Breast epithelium (tissue), 4 donors: ENCODE measurements at regions not wholly inside any gene's neighbourhood (a gene's known extent, or its start where the extent isn't known, plus 50 kb on each side); places are given as distances from the start of the nearest gene placed in this dataset.

ENCODE experiments used
- DNase-seq, 2 donors: peaks; one replicate each; pipeline ENCODE4 v3.0.0-alpha.2; 2019; ENCODE audit warnings: low spot score in 2 of 2
- H3K27ac ChIP-seq, 2 donors: fragments of 200-600 bp; sonication (generic) in 1 of 2; one replicate each; pipeline ENCODE4 v1.5.1; 2016 to 2019; ENCODE audit warnings: mild to moderate bottlenecking in 1 of 2
- H3K27me3 ChIP-seq, 2 donors: fragments of 200-600 bp; sonication (generic) in 1 of 2; one replicate each; pipeline versions ENCODE4 v1.5.1 to v1.6.0; 2017 to 2019; ENCODE audit warnings: control low read depth in 1 of 2, mild to moderate bottlenecking in 1 of 2
- H3K36me3 ChIP-seq: fragments of 200-600 bp; one replicate; pipeline ENCODE4 v1.5.1; 2019
- H3K4me1 ChIP-seq, 2 donors: fragments of 200-600 bp; sonication (generic); one replicate each; pipeline ENCODE4 v1.5.1; 2016 to 2019; ENCODE audit warnings: control low read depth in 1 of 2
- H3K4me3 ChIP-seq, 3 donors: fragments of 200-600 bp; sonication (generic); 1 replicate in 2 of 3; 2 replicates in 1 of 3; pipeline ENCODE4 v1.5.1; 2016 to 2019; ENCODE audit warnings: mild to moderate bottlenecking in 3 of 3, moderate library complexity in 2 of 3
- H3K9me3 ChIP-seq, 2 donors: fragments of 200-600 bp; sonication (generic) in 1 of 2; one replicate each; pipeline ENCODE4 v1.5.1; 2016 to 2019; ENCODE audit warnings: control low read depth in 1 of 2
- POLR2A ChIP-seq: fragments of 450-650 bp; IDR thresholded peaks from one replicate; pipeline ENCODE4 v1.6.1; 2016; ENCODE audit warnings: antibody characterized with exemption, mild to moderate bottlenecking, moderate library complexity
- POLR2AphosphoS5 ChIP-seq, 3 donors: sonication (generic); formaldehyde crosslinking; IDR thresholded peaks; one replicate each; pipeline ENCODE4 v1.6.1; 2017; ENCODE audit warnings: antibody characterized with exemption in 3 of 3
- intact Hi-C: fragments of 100-400 bp; cut with DNase I; formaldehyde crosslinking; loops from one replicate; pipeline ENCODE4 v1.15.1; 2023; ENCODE audit warnings: low total_unique reads
- TF ChIP-seq, protein P1 (sequence below), 3 donors: fragments of 450-650 bp; IDR thresholded peaks; one replicate each; pipeline ENCODE4 v1.5.1; 2016 to 2017; ENCODE audit warnings: antibody characterized with exemption in 3 of 3, mild to moderate bottlenecking in 3 of 3, moderate library complexity in 3 of 3

DNA sequence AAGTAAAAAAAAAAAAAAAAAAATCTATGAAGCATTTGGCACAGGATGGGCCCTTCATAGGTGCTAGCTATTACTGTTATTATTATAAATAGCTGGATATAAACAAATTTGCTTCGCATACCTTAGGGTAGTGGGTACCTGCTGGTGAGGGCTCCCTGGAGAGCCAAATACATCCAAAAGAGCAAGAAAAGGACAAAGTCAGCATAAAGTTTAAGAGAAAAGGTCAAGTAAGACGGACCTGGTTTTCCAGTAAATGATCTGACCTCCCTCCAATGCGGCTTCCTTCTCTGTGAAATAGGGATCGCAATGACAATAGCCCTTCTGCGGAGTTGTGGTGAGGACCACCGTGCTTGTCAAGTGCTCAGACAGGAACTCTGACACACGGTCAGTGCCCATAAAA lies 214.5 kb downstream of the SNX10 start:
- Histone ChIP-seq H3K36me3 (no peaks in the 10 kb centered on the region), H3K27ac (no peak overlapping the region), H3K4me1 (no peaks in the 10 kb centered on the region), H3K9me3 (no peaks in the 10 kb centered on the region), H3K4me3 (no peak overlapping the region), H3K27me3 (peaks cover 0 to 9% of the 10 kb centered on the region in 2 donors)
- TF ChIP-seq POLR2A (no peak), POLR2AphosphoS5 (IDR thresholded peaks at IDR 0.05) (no peak)
- TF ChIP-seq, protein P1, sequence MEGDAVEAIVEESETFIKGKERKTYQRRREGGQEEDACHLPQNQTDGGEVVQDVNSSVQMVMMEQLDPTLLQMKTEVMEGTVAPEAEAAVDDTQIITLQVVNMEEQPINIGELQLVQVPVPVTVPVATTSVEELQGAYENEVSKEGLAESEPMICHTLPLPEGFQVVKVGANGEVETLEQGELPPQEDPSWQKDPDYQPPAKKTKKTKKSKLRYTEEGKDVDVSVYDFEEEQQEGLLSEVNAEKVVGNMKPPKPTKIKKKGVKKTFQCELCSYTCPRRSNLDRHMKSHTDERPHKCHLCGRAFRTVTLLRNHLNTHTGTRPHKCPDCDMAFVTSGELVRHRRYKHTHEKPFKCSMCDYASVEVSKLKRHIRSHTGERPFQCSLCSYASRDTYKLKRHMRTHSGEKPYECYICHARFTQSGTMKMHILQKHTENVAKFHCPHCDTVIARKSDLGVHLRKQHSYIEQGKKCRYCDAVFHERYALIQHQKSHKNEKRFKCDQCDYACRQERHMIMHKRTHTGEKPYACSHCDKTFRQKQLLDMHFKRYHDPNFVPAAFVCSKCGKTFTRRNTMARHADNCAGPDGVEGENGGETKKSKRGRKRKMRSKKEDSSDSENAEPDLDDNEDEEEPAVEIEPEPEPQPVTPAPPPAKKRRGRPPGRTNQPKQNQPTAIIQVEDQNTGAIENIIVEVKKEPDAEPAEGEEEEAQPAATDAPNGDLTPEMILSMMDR (IDR thresholded peaks at IDR 0.05): no peak
- intact Hi-C loops: no loop called here
- DNase-seq: no peak

DNA sequence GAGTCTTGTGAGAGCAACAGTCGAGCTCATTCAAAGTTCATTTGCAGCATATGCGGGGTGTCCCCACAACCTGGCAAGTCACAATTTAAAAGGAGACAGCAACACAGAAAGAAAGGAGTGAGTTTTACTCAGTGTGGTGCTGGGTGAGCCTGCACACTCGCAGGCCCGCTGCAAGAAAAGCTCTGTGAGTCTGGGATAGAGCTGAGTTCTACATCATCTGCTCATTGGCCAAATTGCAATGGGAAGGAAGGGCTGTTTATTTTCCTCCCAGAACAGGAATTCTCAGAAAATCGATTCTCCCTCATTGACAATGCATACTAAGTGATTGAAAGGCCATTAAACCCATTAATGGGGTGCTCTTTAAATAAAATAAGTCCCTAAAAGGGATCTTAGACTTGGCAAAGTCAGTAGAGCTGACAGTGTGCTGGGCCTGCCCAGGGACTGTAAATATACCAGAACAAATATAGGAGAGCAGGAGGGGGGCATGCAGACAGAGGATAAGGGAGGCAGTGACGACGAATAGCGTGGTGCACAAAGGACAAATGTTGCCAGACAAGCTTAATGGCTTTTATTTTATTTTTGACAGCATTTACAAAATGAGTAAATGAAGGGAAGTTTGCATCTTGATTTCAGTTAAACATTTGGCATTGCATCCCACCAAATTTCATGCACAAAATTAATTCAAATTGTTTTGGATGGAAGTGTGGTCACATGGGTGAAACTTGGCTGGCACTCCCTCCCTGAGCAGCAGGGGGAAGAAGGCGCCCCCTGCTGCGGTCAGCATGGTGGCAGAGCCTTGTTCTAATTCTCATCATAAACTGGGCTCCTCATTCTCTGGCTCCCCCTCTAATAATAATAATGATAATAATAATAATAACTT lies 215.7 kb downstream of the SNX10 start:
- TF ChIP-seq POLR2A (no peak), POLR2AphosphoS5 (IDR thresholded peaks at IDR 0.05) (no peak)
- TF ChIP-seq, protein P1 (IDR thresholded peaks at IDR 0.05): no peak
- Histone ChIP-seq H3K4me1 (no peaks in the 10 kb centered on the region), H3K4me3 (no peak overlapping the region), H3K27ac (no peak overlapping the region), H3K27me3 (peaks cover 0 to 9% of the 10 kb centered on the region in 2 donors), H3K9me3 (no peaks in the 10 kb centered on the region), H3K36me3 (no peaks in the 10 kb centered on the region)
- DNase-seq: no peak
- intact Hi-C loops: no loop called here

- no peaks in the 10 kb centered on the region for H3K36me3 ChIP-seq
- no peak overlapping the region for H3K27ac ChIP-seq
- DNase-seq: no peak
- TF ChIP-seq POLR2AphosphoS5 (IDR thresholded peaks at IDR 0.05) (no peak), POLR2A (no peak)
- TF ChIP-seq, protein P1 (IDR thresholded peaks at IDR 0.05): no peak
- H3K4me3 ChIP-seq: no peak overlapping the region
- peaks cover 0 to 15% of the 10 kb centered on the region in 2 donors for H3K27me3 ChIP-seq
- no peaks in the 10 kb centered on the region for H3K4me1 ChIP-seq
- intact Hi-C loops: no loop called here
- H3K9me3 ChIP-seq: no peaks in the 10 kb centered on the region
These were observed 216.8 kb downstream of the SNX10 start for GRCh38 chr7:26508481-26508880.

DNA sequence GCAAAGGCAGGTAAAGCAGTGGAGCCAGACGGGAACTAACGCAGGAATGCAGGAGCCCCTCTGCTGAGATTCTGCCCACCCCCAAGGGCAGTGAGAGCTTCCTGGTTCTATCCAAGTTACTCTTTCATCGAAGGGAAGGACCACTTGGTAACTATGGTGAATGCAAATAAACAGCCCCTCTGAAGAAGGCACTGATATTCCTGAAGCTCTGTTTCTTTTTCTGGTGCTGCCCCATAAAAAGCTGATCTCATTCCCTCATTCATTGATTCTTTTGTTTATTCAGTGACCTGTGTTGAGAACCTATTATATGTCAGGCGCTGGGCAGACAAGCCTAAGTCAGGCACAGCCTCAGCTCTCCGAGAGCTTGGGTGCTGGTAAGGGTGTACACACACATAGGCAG lies 217.3 kb downstream of the SNX10 start:
- H3K27ac ChIP-seq: no peak overlapping the region
- no peak for DNase-seq
- H3K27me3 ChIP-seq: peaks cover 0 to 15% of the 10 kb centered on the region in 2 donors
- no peak overlapping the region for H3K4me3 ChIP-seq
- H3K36me3 ChIP-seq: no peaks in the 10 kb centered on the region
- TF ChIP-seq, protein P1 (IDR thresholded peaks at IDR 0.05): no peak
- no peak for TF ChIP-seq POLR2A
- no peak for TF ChIP-seq POLR2AphosphoS5 (IDR thresholded peaks at IDR 0.05)
- intact Hi-C loops: no loop called here
- H3K9me3 ChIP-seq: no peaks in the 10 kb centered on the region
- no peaks in the 10 kb centered on the region for H3K4me1 ChIP-seq

DNA sequence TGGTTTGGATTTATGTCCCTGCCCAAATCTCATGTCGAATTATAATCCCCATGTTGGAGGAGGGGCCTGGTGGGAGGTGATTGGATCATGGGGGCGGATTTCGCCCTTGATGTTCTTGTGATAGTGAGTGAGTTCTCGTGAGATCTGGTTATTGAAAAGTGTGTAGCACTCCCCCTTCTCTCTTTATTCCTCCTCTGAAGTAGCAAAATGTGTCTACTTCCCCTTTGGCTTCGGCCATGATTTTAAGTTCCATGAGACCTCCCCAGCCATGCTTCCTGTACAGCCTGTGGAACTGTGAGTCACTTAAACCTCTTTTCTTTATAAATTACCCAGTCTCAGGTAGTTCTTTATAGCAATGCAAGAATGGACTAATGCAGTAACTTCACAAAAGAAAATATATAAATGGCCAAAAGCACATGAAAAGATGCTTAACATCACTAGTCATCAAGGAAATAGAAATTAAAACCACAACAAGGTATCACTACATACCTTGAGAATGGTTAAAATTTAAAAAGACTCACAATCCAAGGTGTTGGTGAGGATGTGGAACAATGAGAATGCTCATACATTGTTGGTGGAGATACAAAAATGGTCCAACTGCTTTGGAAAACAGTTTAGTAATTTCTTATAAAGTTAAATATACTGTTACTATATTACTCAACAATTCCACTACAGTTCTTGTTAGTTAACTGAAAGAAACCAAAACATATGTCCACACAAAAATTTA lies 218.7 kb downstream of the SNX10 start:
- Histone ChIP-seq H3K27ac (no peak overlapping the region), H3K4me3 (no peak overlapping the region), H3K9me3 (no peaks in the 10 kb centered on the region), H3K4me1 (no peaks in the 10 kb centered on the region), H3K36me3 (no peaks in the 10 kb centered on the region), H3K27me3 (peaks cover 0 to 15% of the 10 kb centered on the region in 2 donors)
- no peak for TF ChIP-seq POLR2A
- TF ChIP-seq, protein P1 (IDR thresholded peaks at IDR 0.05): no peak
- intact Hi-C loops: no loop called here
- no peak for DNase-seq
